ENCODE measurements at regions not wholly inside any gene's neighbourhood (a gene's known extent, or its start where the extent isn't known, plus 50 kb on each side); places are given as distances from the start of the nearest gene placed in this dataset.
"Not testable (repeated sequence)": the region's sequence is repeated elsewhere in the genome, so short reads cannot be mapped to it uniquely, and the experiment has no call there.

- DNase-seq: no peak
Measured at GRCh38 chr9:102714184-102714583, 280.9 kb upstream of the CYLC2 start.

GRCh38 chr9:102712910-102713309 lies 282.2 kb upstream of the CYLC2 start:
- not testable (repeated sequence) for DNase-seq

GRCh38 chr9:102700936-102701335 lies 294.2 kb upstream of the CYLC2 start:
- no peak for DNase-seq

GRCh38 chr9:102669220-102669619 lies 325.9 kb upstream of the CYLC2 start:
- no peak for DNase-seq

- DNase-seq: no peak
Measured at GRCh38 chr9:102652471-102652870, 342.7 kb upstream of the CYLC2 start.

GRCh38 chr9:102650896-102651295 lies 344.2 kb upstream of the CYLC2 start:
- no peak for DNase-seq

GRCh38 chr9:102642651-102643050 lies 352.5 kb upstream of the CYLC2 start:
- DNase-seq: no peak

- DNase-seq: no peak
Measured at GRCh38 chr9:102631559-102631958, 363.6 kb upstream of the CYLC2 start.

GRCh38 chr9:102609461-102609860 lies 385.7 kb upstream of the CYLC2 start:
- DNase-seq: no peak

GRCh38 chr9:102603198-102604195 lies 391.6 kb upstream of the CYLC2 start:
- not testable (repeated sequence) for DNase-seq

- no peak for DNase-seq
Measured at GRCh38 chr9:102594241-102594640, 400.9 kb upstream of the CYLC2 start.

- DNase-seq: no peak
Measured at GRCh38 chr9:102587281-102587680, 407.9 kb upstream of the CYLC2 start.

GRCh38 chr9:102569436-102569835 lies 425.7 kb upstream of the CYLC2 start:
- DNase-seq: no peak

- DNase-seq: no peak
Measured at GRCh38 chr9:102551346-102551745, 443.8 kb upstream of the CYLC2 start.

- no peak for DNase-seq
Measured at GRCh38 chr9:102550886-102551285, 444.2 kb upstream of the CYLC2 start.

GRCh38 chr9:102550266-102550665 lies 444.9 kb upstream of the CYLC2 start:
- DNase-seq: no peak

- no peak for DNase-seq
Measured at GRCh38 chr9:102534031-102534430, 461.1 kb upstream of the CYLC2 start.

GRCh38 chr9:102521097-102521755 lies 473.9 kb upstream of the CYLC2 start:
- no peak for DNase-seq

- no peak for DNase-seq
Measured at GRCh38 chr9:102519423-102519822, 475.7 kb upstream of the CYLC2 start.

- DNase-seq: no peak
Measured at GRCh38 chr9:102518324-102518723, 476.8 kb upstream of the CYLC2 start.

GRCh38 chr9:102514541-102514940 lies 480.6 kb upstream of the CYLC2 start:
- no peak for DNase-seq

GRCh38 chr9:102507044-102507687 lies 488.0 kb upstream of the CYLC2 start:
- no peak for DNase-seq

- no peak for DNase-seq
Measured at GRCh38 chr9:102506406-102506805, 488.7 kb upstream of the CYLC2 start.

- no peak for DNase-seq
Measured at GRCh38 chr9:102499468-102499867, 495.7 kb upstream of the CYLC2 start.

Data from GF-D8 (cell line).